Kidney (tissue), 13 donors: ENCODE measurements at regions not wholly inside any gene's neighbourhood (a gene's known extent, or its start where the extent isn't known, plus 50 kb on each side); places are given as distances from the start of the nearest gene placed in this dataset.

Source experiments
- DNase-seq, 5 donors: peaks; one replicate each; pipeline ENCODE4 v3.0.0-alpha.2; 2013 to 2020
- FAIRE-seq: peaks from 2 replicates; lab custom pipeline; 2012; peaks lifted over from hg19 to GRCh38; lab: Jason Lieb, UNC
- H3K27ac ChIP-seq, 2 donors: one replicate each; pipeline ENCODE4 v1.7.0; 2013; ENCODE audit warnings: low read depth in 2 of 2, low read length in 2 of 2, inconsistent platforms in 1 of 2
- H3K27me3 ChIP-seq: one replicate; pipeline ENCODE4 v1.7.1; 2013; ENCODE audit warnings: low read length, inconsistent platforms; ENCODE audit not compliant: control insufficient read depth, insufficient read depth
- H3K36me3 ChIP-seq, 3 donors: one replicate each; pipeline versions ENCODE4 v1.7.0 to v1.7.1; 2013; ENCODE audit warnings: low read length in 3 of 3, control low read depth in 1 of 3, inconsistent platforms in 1 of 3; ENCODE audit not compliant: insufficient read depth in 3 of 3, control insufficient read depth in 2 of 3
- H3K4me1 ChIP-seq, 3 donors: one replicate each; pipeline versions ENCODE4 v1.7.0 to v1.7.1; 2013; ENCODE audit warnings: low read length in 3 of 3, inconsistent platforms in 1 of 3, low read depth in 1 of 3; ENCODE audit not compliant: control insufficient read depth in 2 of 3, insufficient read depth in 2 of 3
- H3K4me3 ChIP-seq, 3 donors: one replicate each; pipeline versions ENCODE4 v1.7.0 to v1.8.1; 2013; ENCODE audit warnings: low read length in 3 of 3, control low read depth in 1 of 3, inconsistent platforms in 1 of 3
- H3K9ac ChIP-seq, 3 donors: one replicate each; pipeline versions ENCODE4 v1.7.0 to v1.7.1; 2013; ENCODE audit warnings: low read length in 3 of 3, control low read depth in 1 of 3, inconsistent platforms in 1 of 3
- H3K9me3 ChIP-seq, 3 donors: one replicate each; pipeline versions ENCODE4 v1.7.0 to v1.7.1; 2013; ENCODE audit warnings: low read length in 3 of 3, control low read depth in 1 of 3, inconsistent platforms in 1 of 3; ENCODE audit not compliant: control insufficient read depth in 2 of 3, insufficient read depth in 1 of 3
- intact Hi-C: fragments of 100-400 bp; cut with DNase I; formaldehyde crosslinking; loops from one replicate; pipeline ENCODE4 v1.11.1; 2022
- TF ChIP-seq, protein P1 (sequence below): IDR thresholded peaks from 3 replicates; pipeline ENCODE4 v1.5.1; 2012; ENCODE audit warnings: mild to moderate bottlenecking, moderate library complexity, borderline replicate concordance; ENCODE audit not compliant: insufficient read depth; ENCODE audit errors: extremely low read depth
- donor health status: control.
- donor health status: control.
- donor health status: control.
- donor health status: control.
- donor health status: control.
- donor health status: DM: yes; HTN: yes; CAD: no.
- donor health status: Normal renal cell carcinoma (clear cell type).

- Histone ChIP-seq H3K27me3 (no peaks in the 10 kb centered on the region), H3K9ac (no peak overlapping the region), H3K27ac (no peak overlapping the region), H3K36me3 (no peaks in the 10 kb centered on the region), H3K4me1 (no peaks in the 10 kb centered on the region), H3K9me3 (no peaks in the 10 kb centered on the region), H3K4me3 (no peak overlapping the region)
- FAIRE-seq (no peak), DNase-seq (no peak)
- TF ChIP-seq, protein P1, sequence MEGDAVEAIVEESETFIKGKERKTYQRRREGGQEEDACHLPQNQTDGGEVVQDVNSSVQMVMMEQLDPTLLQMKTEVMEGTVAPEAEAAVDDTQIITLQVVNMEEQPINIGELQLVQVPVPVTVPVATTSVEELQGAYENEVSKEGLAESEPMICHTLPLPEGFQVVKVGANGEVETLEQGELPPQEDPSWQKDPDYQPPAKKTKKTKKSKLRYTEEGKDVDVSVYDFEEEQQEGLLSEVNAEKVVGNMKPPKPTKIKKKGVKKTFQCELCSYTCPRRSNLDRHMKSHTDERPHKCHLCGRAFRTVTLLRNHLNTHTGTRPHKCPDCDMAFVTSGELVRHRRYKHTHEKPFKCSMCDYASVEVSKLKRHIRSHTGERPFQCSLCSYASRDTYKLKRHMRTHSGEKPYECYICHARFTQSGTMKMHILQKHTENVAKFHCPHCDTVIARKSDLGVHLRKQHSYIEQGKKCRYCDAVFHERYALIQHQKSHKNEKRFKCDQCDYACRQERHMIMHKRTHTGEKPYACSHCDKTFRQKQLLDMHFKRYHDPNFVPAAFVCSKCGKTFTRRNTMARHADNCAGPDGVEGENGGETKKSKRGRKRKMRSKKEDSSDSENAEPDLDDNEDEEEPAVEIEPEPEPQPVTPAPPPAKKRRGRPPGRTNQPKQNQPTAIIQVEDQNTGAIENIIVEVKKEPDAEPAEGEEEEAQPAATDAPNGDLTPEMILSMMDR, result no peak
- intact Hi-C loops, result no loop called here
Observed at GRCh38 chr2:198782734-198783133, 675.0 kb downstream of the SATB2 start.

DNA sequence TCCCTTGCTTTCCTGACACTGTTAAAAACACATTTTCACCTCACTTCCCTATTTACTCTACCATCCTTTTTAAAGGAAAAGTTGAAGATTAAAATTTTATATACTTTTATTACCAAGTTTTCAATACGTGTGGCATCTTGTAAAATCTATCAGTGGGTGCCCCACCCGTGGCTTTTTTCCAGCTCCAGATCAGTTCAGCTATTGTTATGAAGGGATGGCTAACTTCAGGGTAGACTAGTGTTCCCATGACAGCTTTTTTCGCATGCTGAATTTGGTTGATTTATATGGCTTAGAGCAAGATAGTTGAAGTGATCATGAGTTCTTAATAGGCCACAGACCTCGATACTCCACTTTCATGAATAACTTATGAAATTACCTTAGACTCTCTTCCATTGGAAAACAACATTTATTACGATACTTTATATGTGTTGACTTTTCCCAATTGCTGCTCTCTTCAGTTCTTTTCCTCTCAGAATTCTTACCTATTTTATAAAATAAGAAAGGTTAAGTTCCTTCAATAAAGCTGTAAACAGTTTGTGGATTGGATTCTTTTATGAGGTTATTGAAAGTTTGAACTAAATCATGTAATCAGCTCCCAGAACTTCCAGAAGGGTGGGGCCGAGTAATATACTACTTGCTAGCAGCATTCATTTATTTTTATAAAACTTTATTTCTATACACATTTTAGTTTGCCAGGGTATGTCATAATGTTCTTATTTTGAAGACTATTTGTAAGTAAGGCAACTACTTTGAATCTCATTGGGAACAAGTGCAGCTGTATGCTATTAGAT is 680.9 kb downstream of the SATB2 start:
- intact Hi-C loops, result no loop called here
- no peak for FAIRE-seq
- H3K4me3 ChIP-seq, result no peak overlapping the region
- H3K9ac ChIP-seq, result no peak overlapping the region
- H3K27ac ChIP-seq, result no peak overlapping the region
- TF ChIP-seq, protein P1, result no peak
- H3K4me1 ChIP-seq, result no peaks in the 10 kb centered on the region
- no peaks in the 10 kb centered on the region for H3K9me3 ChIP-seq
- H3K27me3 ChIP-seq, result no peaks in the 10 kb centered on the region
- no peak for DNase-seq
- no peaks in the 10 kb centered on the region for H3K36me3 ChIP-seq

GRCh38 chr2:198775737-198776136 is 682.0 kb downstream of the SATB2 start:
- Histone ChIP-seq H3K4me3 (no peak overlapping the region), H3K27me3 (no peaks in the 10 kb centered on the region), H3K4me1 (no peaks in the 10 kb centered on the region), H3K9me3 (no peaks in the 10 kb centered on the region), H3K9ac (no peak overlapping the region), H3K27ac (no peak overlapping the region), H3K36me3 (no peaks in the 10 kb centered on the region)
- intact Hi-C loops, result no loop called here
- TF ChIP-seq, protein P1, result no peak
- DNase-seq, result no peak
- FAIRE-seq, result no peak

GRCh38 chr2:198774576-198774975 is 683.2 kb downstream of the SATB2 start:
- TF ChIP-seq, protein P1, result no peak
- no peaks in the 10 kb centered on the region for H3K27me3 ChIP-seq
- intact Hi-C loops, result no loop called here
- H3K9ac ChIP-seq, result no peak overlapping the region
- no peak overlapping the region for H3K4me3 ChIP-seq
- H3K27ac ChIP-seq, result no peak overlapping the region
- FAIRE-seq, result no peak
- no peak for DNase-seq
- H3K4me1 ChIP-seq, result no peaks in the 10 kb centered on the region
- no peaks in the 10 kb centered on the region for H3K36me3 ChIP-seq
- H3K9me3 ChIP-seq, result no peaks in the 10 kb centered on the region
